Loucy (cell line): ENCODE measurements at regions not wholly inside any gene's neighbourhood (a gene's known extent, or its start where the extent isn't known, plus 50 kb on each side); places are given as distances from the start of the nearest gene placed in this dataset.

Experiments used
- H2AFZ ChIP-seq: fragments of 200-600 bp; sonication (generic); 2 replicates; pipeline ENCODE4 v1.6.0; 2016; ENCODE audit warnings: antibody characterized with exemption, mild to moderate bottlenecking, low read length, moderate library complexity
- H3F3A ChIP-seq: fragments of 200-600 bp; 2 replicates; pipeline ENCODE4 v1.6.0; 2016; ENCODE audit warnings: antibody characterized with exemption, low read depth, mild to moderate bottlenecking
- H3K27me3 ChIP-seq: fragments of 200-600 bp; sonication (generic); 2 replicates; pipeline ENCODE4 v1.6.1; 2014; ENCODE audit warnings: low read length, mild to moderate bottlenecking; ENCODE audit not compliant: insufficient read depth, poor library complexity, severe bottlenecking
- H3K36me3 ChIP-seq: fragments of 200-600 bp; sonication (generic); 2 replicates; pipeline ENCODE4 v1.6.1; 2016; ENCODE audit warnings: low read length; ENCODE audit not compliant: insufficient read depth
- H3K4me1 ChIP-seq: fragments of 200-600 bp; sonication (generic); 2 replicates; pipeline ENCODE4 v1.5.1; 2014; ENCODE audit warnings: low read length, mild to moderate bottlenecking; ENCODE audit not compliant: insufficient read depth, poor library complexity, severe bottlenecking
- H3K4me2 ChIP-seq: fragments of 200-600 bp; sonication (generic); 2 replicates; pipeline ENCODE4 v1.6.0; 2014; ENCODE audit warnings: antibody characterized with exemption, low read length, low read depth, mild to moderate bottlenecking; ENCODE audit not compliant: poor library complexity, severe bottlenecking
- H3K4me3 ChIP-seq: fragments of 200-600 bp; sonication (generic); 2 replicates; pipeline ENCODE4 v1.5.1; 2014; ENCODE audit warnings: low read length, mild to moderate bottlenecking, mixed read lengths; ENCODE audit not compliant: poor library complexity, severe bottlenecking
- H3K79me2 ChIP-seq: fragments of 200-600 bp; sonication (generic); 2 replicates; pipeline ENCODE4 v1.6.1; 2014; ENCODE audit warnings: low read length; ENCODE audit not compliant: insufficient read depth
- H3K9ac ChIP-seq: fragments of 200-600 bp; sonication (generic); 2 replicates; pipeline ENCODE4 v1.6.0; 2014; ENCODE audit warnings: mild to moderate bottlenecking, low read depth, low read length, moderate library complexity; ENCODE audit not compliant: poor library complexity, severe bottlenecking
- H3K9me2 ChIP-seq: fragments of 200-600 bp; sonication (generic); replicated peaks from 2 replicates; pipeline ENCODE4 v1.6.1; 2016; ENCODE audit warnings: low read depth, low read length, mixed read lengths
- H3K9me3 ChIP-seq: fragments of 200-600 bp; sonication (generic); 2 replicates; pipeline ENCODE4 v1.6.1; 2014; ENCODE audit warnings: mild to moderate bottlenecking, antibody characterized with exemption, low read length, low read depth; ENCODE audit not compliant: insufficient read depth
- H4K20me1 ChIP-seq: fragments of 200-600 bp; sonication (generic); 2 replicates; pipeline ENCODE4 v1.6.0; 2014; ENCODE audit warnings: antibody characterized with exemption, low read length, mild to moderate bottlenecking; ENCODE audit not compliant: insufficient read depth, poor library complexity, severe bottlenecking
- EZH2phosphoT487 ChIP-seq: fragments of 200-600 bp; IDR thresholded peaks from 2 replicates; pipeline ENCODE4 v1.6.1; 2018; ENCODE audit warnings: antibody characterized with exemption, mild to moderate bottlenecking, moderate library complexity, borderline replicate concordance
- TF ChIP-seq, protein P1 (sequence below): fragments of 200-600 bp; sonication (generic); conservative IDR thresholded peaks from 2 replicates; pipeline ENCODE4 v1.5.1; 2014; ENCODE audit warnings: mild to moderate bottlenecking, antibody characterized with exemption, low read length

DNA sequence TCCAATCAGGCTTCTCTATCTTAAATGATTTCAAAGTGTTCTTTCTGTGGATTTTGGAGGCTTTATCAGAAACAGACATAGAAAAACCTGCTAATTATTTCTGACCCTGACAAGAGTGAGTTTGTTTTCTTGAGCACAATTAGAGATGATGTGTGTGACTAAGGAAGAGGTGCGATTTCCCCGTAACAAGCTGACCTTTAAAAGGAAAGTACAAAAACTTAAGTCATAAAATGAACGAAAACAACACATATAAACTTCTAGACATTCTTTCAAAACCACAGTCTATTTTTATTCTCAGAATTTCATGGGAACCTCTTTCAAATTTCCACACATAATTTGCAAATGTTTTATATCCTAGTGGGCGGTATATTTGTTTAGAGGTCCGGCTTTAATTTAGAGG, 604.8 kb downstream of the CPS1 start:
- H3K9ac ChIP-seq, result no peak overlapping the region
- H3K4me3 ChIP-seq, result no peak overlapping the region
- H3K9me2 ChIP-seq, result no peaks in the 10 kb centered on the region

DNA sequence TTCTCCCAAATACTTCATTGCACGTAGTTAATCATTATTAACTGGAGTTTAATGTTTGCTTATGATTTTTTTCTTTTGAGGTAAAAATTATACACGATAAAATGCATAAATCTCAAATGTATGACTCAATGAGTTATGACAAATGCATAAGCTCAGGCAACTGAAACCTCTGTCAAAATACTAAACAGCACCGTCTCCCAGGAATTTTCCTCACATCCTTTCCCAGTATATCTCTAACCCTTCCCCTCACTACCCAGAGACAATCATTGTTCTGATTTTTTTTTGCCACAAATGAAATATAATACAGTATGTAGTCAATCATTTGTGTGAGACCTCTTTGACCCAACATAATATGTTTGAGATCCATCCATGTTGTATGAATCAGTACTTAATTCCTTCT, 606.5 kb downstream of the CPS1 start:
- TF ChIP-seq, protein P1, sequence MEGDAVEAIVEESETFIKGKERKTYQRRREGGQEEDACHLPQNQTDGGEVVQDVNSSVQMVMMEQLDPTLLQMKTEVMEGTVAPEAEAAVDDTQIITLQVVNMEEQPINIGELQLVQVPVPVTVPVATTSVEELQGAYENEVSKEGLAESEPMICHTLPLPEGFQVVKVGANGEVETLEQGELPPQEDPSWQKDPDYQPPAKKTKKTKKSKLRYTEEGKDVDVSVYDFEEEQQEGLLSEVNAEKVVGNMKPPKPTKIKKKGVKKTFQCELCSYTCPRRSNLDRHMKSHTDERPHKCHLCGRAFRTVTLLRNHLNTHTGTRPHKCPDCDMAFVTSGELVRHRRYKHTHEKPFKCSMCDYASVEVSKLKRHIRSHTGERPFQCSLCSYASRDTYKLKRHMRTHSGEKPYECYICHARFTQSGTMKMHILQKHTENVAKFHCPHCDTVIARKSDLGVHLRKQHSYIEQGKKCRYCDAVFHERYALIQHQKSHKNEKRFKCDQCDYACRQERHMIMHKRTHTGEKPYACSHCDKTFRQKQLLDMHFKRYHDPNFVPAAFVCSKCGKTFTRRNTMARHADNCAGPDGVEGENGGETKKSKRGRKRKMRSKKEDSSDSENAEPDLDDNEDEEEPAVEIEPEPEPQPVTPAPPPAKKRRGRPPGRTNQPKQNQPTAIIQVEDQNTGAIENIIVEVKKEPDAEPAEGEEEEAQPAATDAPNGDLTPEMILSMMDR, result no peak
- TF ChIP-seq EZH2phosphoT487, result no peak
- no peak overlapping the region for H3K4me3 ChIP-seq
- H2AFZ ChIP-seq, result no peak overlapping the region
- no peaks in the 10 kb centered on the region for H3K27me3 ChIP-seq
- no peaks in the 10 kb centered on the region for H3F3A ChIP-seq
- H3K9ac ChIP-seq, result no peak overlapping the region
- H3K4me2 ChIP-seq, result no peak overlapping the region
- no peaks in the 10 kb centered on the region for H3K9me2 ChIP-seq
- H4K20me1 ChIP-seq, result no peaks in the 10 kb centered on the region
- H3K9me3 ChIP-seq, result no peaks in the 10 kb centered on the region
- H3K36me3 ChIP-seq, result no peaks in the 10 kb centered on the region
- no peaks in the 10 kb centered on the region for H3K4me1 ChIP-seq
- H3K79me2 ChIP-seq, result no peaks in the 10 kb centered on the region

More for the DNA sequence above, 604.8 kb downstream of the CPS1 start:
- no peak for TF ChIP-seq EZH2phosphoT487
- TF ChIP-seq, protein P1, result no peak
- Histone ChIP-seq H2AFZ (no peak overlapping the region), H3K36me3 (no peaks in the 10 kb centered on the region), H3K4me2 (no peak overlapping the region), H3K79me2 (no peaks in the 10 kb centered on the region), H3K4me1 (no peaks in the 10 kb centered on the region), H3F3A (no peaks in the 10 kb centered on the region), H3K9me3 (no peaks in the 10 kb centered on the region), H3K27me3 (no peaks in the 10 kb centered on the region), H4K20me1 (no peaks in the 10 kb centered on the region)

DNA sequence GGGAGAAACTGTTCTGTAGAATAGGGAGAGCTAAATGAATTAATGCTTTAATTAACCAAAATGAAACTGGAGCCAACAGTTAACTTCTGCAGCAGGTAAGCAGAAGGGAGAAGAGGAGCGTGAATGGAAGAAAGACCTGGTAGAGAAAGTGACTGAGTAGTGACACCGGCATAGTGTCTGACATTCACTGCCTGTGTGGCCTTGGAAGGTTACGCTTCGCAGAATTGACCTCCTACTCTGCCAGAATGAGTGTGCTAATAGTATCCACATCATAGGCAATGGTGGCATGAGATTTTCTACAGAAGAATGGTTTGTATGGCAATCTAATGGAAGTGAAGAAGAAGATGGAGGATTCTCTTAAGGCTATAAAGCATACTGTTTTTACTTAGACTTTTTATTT, 614.4 kb downstream of the CPS1 start:
- Histone ChIP-seq H3K9me3 (no peaks in the 10 kb centered on the region), H3K79me2 (no peaks in the 10 kb centered on the region), H3K4me3 (no peak overlapping the region), H3K4me2 (no peak overlapping the region), H3F3A (no peaks in the 10 kb centered on the region), H3K4me1 (no peaks in the 10 kb centered on the region), H2AFZ (no peak overlapping the region), H3K9ac (no peak overlapping the region), H3K9me2 (no peaks in the 10 kb centered on the region), H3K36me3 (no peaks in the 10 kb centered on the region), H3K27me3 (no peaks in the 10 kb centered on the region), H4K20me1 (no peaks in the 10 kb centered on the region)
- no peak for TF ChIP-seq EZH2phosphoT487
- TF ChIP-seq, protein P1, result no peak
